H1 (cell line): ENCODE measurements at regions not wholly inside any gene's neighbourhood (a gene's known extent, or its start where the extent isn't known, plus 50 kb on each side); places are given as distances from the start of the nearest gene placed in this dataset.

Experiments
- CTCF ChIA-PET: fragments of 300-600 bp; sonication (Branson Sonifier 250); formaldehyde crosslinking; loops from one replicate; lab custom pipeline; 2021; ENCODE audit not compliant: partially characterized antibody; lab: Charles Lee
- POLR2A ChIA-PET: fragments of 300-600 bp; sonication (Branson Sonifier 250); formaldehyde crosslinking; loops from one replicate; lab custom pipeline; 2021; ENCODE audit warnings: inconsistent platforms; ENCODE audit not compliant: partially characterized antibody; lab: Charles Lee
- DNase-seq, 2 experiments: peaks; one replicate each; pipeline versions ENCODE4 v3.0.0 to v3.0.0-alpha.2; 2010 to 2022; ENCODE audit warnings: low spot score in 2 of 2, low read depth in 1 of 2, mixed read lengths in 1 of 2
- FAIRE-seq: peaks from 2 replicates; lab custom pipeline; 2011; peaks lifted over from hg19 to GRCh38; lab: Jason Lieb, UNC
- H2AFZ ChIP-seq: 2 replicates; pipeline ENCODE4 v1.8.1; 2012; ENCODE audit warnings: low read length, inconsistent platforms
- H2AK5ac ChIP-seq: 2 replicates; pipeline ENCODE4 v1.6.1; 2013; ENCODE audit warnings: low read depth, low read length
- H2BK120ac ChIP-seq: replicated peaks from 2 replicates; pipeline ENCODE3; 2013; ENCODE audit warnings: low read depth, low read length, inconsistent platforms
- H2BK12ac ChIP-seq: 2 replicates; pipeline ENCODE4 v1.6.1; 2013; ENCODE audit warnings: low read depth, low read length
- H2BK15ac ChIP-seq: 2 replicates; pipeline ENCODE4 v1.6.1; 2013; ENCODE audit warnings: low read length
- H2BK20ac ChIP-seq: 2 replicates; pipeline ENCODE4 v1.6.1; 2013; ENCODE audit warnings: low read length
- H2BK5ac ChIP-seq: 2 replicates; pipeline ENCODE4 v1.6.1; 2013; ENCODE audit warnings: low read depth, low read length
- H3K14ac ChIP-seq: 2 replicates; pipeline ENCODE4 v1.6.1; 2013; ENCODE audit warnings: inconsistent platforms; ENCODE audit not compliant: insufficient read length
- H3K18ac ChIP-seq: 2 replicates; pipeline ENCODE4 v1.6.1; 2013; ENCODE audit warnings: low read length; ENCODE audit errors: extremely low read depth
- H3K23ac ChIP-seq: 2 replicates; pipeline ENCODE4 v1.6.1; 2013; ENCODE audit warnings: inconsistent platforms; ENCODE audit not compliant: insufficient read length
- H3K23me2 ChIP-seq: 2 replicates; pipeline ENCODE4 v1.6.1; 2013; ENCODE audit warnings: low read depth, low read length
- H3K27ac ChIP-seq: 2 replicates; pipeline ENCODE4 v1.6.1; 2011; ENCODE audit warnings: low read depth, low read length, inconsistent platforms
- H3K27me3 ChIP-seq, 4 experiments: replicated peaks in 1 of 4; 1 replicate in 1 of 4; 2 replicates in 3 of 4; pipeline versions ENCODE4 v1.6.1 to v1.8.1; 2011 to 2013; ENCODE audit warnings: low read length in 3 of 4, mild to moderate bottlenecking in 3 of 4, inconsistent platforms in 2 of 4, mixed read lengths in 2 of 4, moderate library complexity in 1 of 4; ENCODE audit not compliant: control insufficient read depth in 3 of 4, insufficient read depth in 3 of 4; ENCODE audit errors: extremely low read depth in 1 of 4
- H3K36me3 ChIP-seq, 4 experiments: 2 replicates each; pipeline versions ENCODE4 v1.6.1 to v1.8.1; 2011 to 2013; ENCODE audit warnings: mild to moderate bottlenecking in 4 of 4, low read length in 3 of 4, moderate library complexity in 2 of 4, control low read depth in 1 of 4, inconsistent platforms in 1 of 4; ENCODE audit not compliant: insufficient read depth in 4 of 4, control insufficient read depth in 2 of 4
- H3K4ac ChIP-seq: replicated peaks from 2 replicates; pipeline ENCODE3; 2013; ENCODE audit warnings: low read length, low read depth, mixed read lengths, inconsistent platforms; ENCODE audit not compliant: insufficient read length
- H3K4me1 ChIP-seq, 4 experiments: replicated peaks in 1 of 4; 1 replicate in 1 of 4; 2 replicates in 3 of 4; pipeline versions ENCODE4 v1.6.1 to v1.8.1; 2011 to 2013; ENCODE audit warnings: low read length in 3 of 4, inconsistent platforms in 2 of 4, mixed read lengths in 1 of 4; ENCODE audit not compliant: insufficient read depth in 4 of 4, control insufficient read depth in 3 of 4
- H3K4me2 ChIP-seq, 2 experiments: 2 replicates each; pipeline versions ENCODE4 v1.6.1 to v1.8.1; 2011 to 2013; ENCODE audit warnings: low read depth in 2 of 2, low read length in 2 of 2, control low read depth in 1 of 2, inconsistent platforms in 1 of 2, mild to moderate bottlenecking in 1 of 2; ENCODE audit not compliant: insufficient read depth in 1 of 2
- H3K4me3 ChIP-seq, 4 experiments: fragments of 200-600, 300-600 bp in 1 of 4; sonication (generic), shearing (Covaris generic), sonication (Bioruptor Twin) in 1 of 4; 2 replicates each; pipeline versions ENCODE4 v1.5.1 to v1.8.1; 2011 to 2016; ENCODE audit warnings: low read length in 4 of 4, low read depth in 3 of 4, control low read depth in 2 of 4, inconsistent platforms in 2 of 4, mild to moderate bottlenecking in 2 of 4, mixed read lengths in 1 of 4, moderate library complexity in 1 of 4; ENCODE audit not compliant: insufficient read depth in 2 of 4; ENCODE audit errors: extremely low read depth in 1 of 4
- H3K56ac ChIP-seq: replicated peaks from 2 replicates; pipeline ENCODE3; 2013; ENCODE audit warnings: low read depth, mild to moderate bottlenecking, mixed read lengths, low read length, inconsistent platforms; ENCODE audit not compliant: insufficient read length
- H3K79me1 ChIP-seq: 2 replicates; pipeline ENCODE4 v1.6.1; 2013; ENCODE audit warnings: low read depth, low read length, control low read depth
- H3K79me2 ChIP-seq, 2 experiments: 2 replicates each; pipeline versions ENCODE4 v1.6.1 to v1.8.1; 2012 to 2013; ENCODE audit warnings: low read length in 2 of 2, mild to moderate bottlenecking in 2 of 2, inconsistent platforms in 1 of 2; ENCODE audit not compliant: insufficient read depth in 2 of 2, control insufficient read depth in 1 of 2
- H3K9ac ChIP-seq, 4 experiments: replicated peaks in 1 of 4; 1 replicate in 1 of 4; 2 replicates in 3 of 4; pipeline versions ENCODE4 v1.6.1 to v1.8.1; 2011 to 2013; ENCODE audit warnings: low read depth in 3 of 4, low read length in 3 of 4, control low read depth in 2 of 4, mild to moderate bottlenecking in 2 of 4, moderate library complexity in 2 of 4, inconsistent platforms in 1 of 4; ENCODE audit errors: extremely low read depth in 1 of 4
- H3K9me3 ChIP-seq, 2 experiments: 2 replicates each; pipeline versions ENCODE4 v1.6.1 to v1.8.1; 2012 to 2013; ENCODE audit warnings: mild to moderate bottlenecking in 2 of 2, moderate library complexity in 2 of 2, control low read depth in 1 of 2, inconsistent platforms in 1 of 2, low read depth in 1 of 2, low read length in 1 of 2, mixed read lengths in 1 of 2; ENCODE audit not compliant: insufficient read depth in 2 of 2
- H4K20me1 ChIP-seq, 2 experiments: replicated peaks in 1 of 2; 2 replicates each; pipeline versions ENCODE3 to v1.8.1; 2011 to 2013; ENCODE audit warnings: inconsistent platforms in 2 of 2, low read length in 2 of 2, mild to moderate bottlenecking in 1 of 2; ENCODE audit not compliant: insufficient read depth in 2 of 2, control insufficient read depth in 1 of 2
- H4K5ac ChIP-seq: 2 replicates; pipeline ENCODE4 v1.6.1; 2013; ENCODE audit warnings: low read length, low read depth, mixed read lengths, inconsistent platforms; ENCODE audit not compliant: insufficient read length
- H4K8ac ChIP-seq: 2 replicates; pipeline ENCODE4 v1.8.0; 2013; ENCODE audit warnings: mild to moderate bottlenecking, moderate library complexity, low read length, inconsistent platforms; ENCODE audit not compliant: insufficient read depth; ENCODE audit errors: extremely low read depth
- H4K91ac ChIP-seq: replicated peaks from 2 replicates; pipeline ENCODE3; 2013; ENCODE audit warnings: low read length, mixed read lengths, inconsistent platforms; ENCODE audit not compliant: insufficient read length
- CBX5 ChIP-seq: fragments of 300-800, 300-1000 bp; sonication (generic); IDR thresholded peaks from 2 replicates; pipeline ENCODE4 v1.7.1; 2016; ENCODE audit warnings: antibody characterized with exemption, low read length, low read depth
- CTBP2 ChIP-seq: IDR thresholded peaks from 2 replicates; pipeline ENCODE4 v1.7.0; 2011; ENCODE audit warnings: borderline replicate concordance, mild to moderate bottlenecking, moderate library complexity, mixed read lengths, low read length; ENCODE audit not compliant: insufficient read depth, insufficient read length
- EP300 ChIP-seq, 2 experiments: IDR thresholded peaks; 1 replicate in 1 of 2; 2 replicates in 1 of 2; pipeline ENCODE4 v1.6.1; 2011 to 2012; ENCODE audit warnings: low read depth in 2 of 2, low read length in 2 of 2, mild to moderate bottlenecking in 2 of 2, borderline replicate concordance in 1 of 2, inconsistent platforms in 1 of 2, moderate library complexity in 1 of 2
- FOSL1 ChIP-seq: IDR thresholded peaks from 2 replicates; pipeline ENCODE4 v1.6.1; 2011; ENCODE audit warnings: mild to moderate bottlenecking, low read depth, low read length, moderate library complexity; ENCODE audit not compliant: insufficient read depth
- JUN ChIP-seq: IDR thresholded peaks from 2 replicates; pipeline ENCODE4 v1.6.1; 2011; ENCODE audit warnings: low read depth, mild to moderate bottlenecking, improper control_type of control experiment, low read length
- KDM5A ChIP-seq: fragments of 200-600 bp; IDR thresholded peaks from 2 replicates; pipeline ENCODE4 v1.7.1; 2012; ENCODE audit warnings: mild to moderate bottlenecking, low read length, inconsistent platforms, mixed read lengths
- NANOG ChIP-seq: IDR thresholded peaks from 2 replicates; pipeline ENCODE4 v1.6.1; 2011; ENCODE audit warnings: low read length, low read depth, mild to moderate bottlenecking, inconsistent platforms; ENCODE audit not compliant: insufficient read depth, poor library complexity, severe bottlenecking
- RAD21 ChIP-seq, 2 experiments: IDR thresholded peaks in 1 of 2; conservative IDR thresholded peaks in 1 of 2; 2 replicates each; pipeline ENCODE4 v1.6.1; 2011; ENCODE audit warnings: low read depth in 2 of 2, low read length in 2 of 2, improper control_type of control experiment in 1 of 2, inconsistent platforms in 1 of 2, mild to moderate bottlenecking in 1 of 2, moderate library complexity in 1 of 2
- RFX5 ChIP-seq: IDR thresholded peaks from 2 replicates; pipeline ENCODE4 v1.6.1; 2011; ENCODE audit warnings: low read depth, low read length, improper control_type of control experiment, borderline replicate concordance
- RXRA ChIP-seq: IDR thresholded peaks from 2 replicates; pipeline ENCODE4 v1.6.1; 2011; ENCODE audit warnings: low read depth, mild to moderate bottlenecking, low read length, moderate library complexity; ENCODE audit not compliant: insufficient read depth
- TBP ChIP-seq: IDR thresholded peaks from 2 replicates; pipeline ENCODE4 v1.6.1; 2011; ENCODE audit warnings: low read depth, low read length, improper control_type of control experiment
- WGBS, 2 experiments: shearing (Covaris generic) in 1 of 2; methylation state at CpG; one replicate each; pipeline versions ENCODE4 v1.1.6 to v1.1.7; 2013 to 2015; ENCODE audit warnings: low lambda C conversion rate in 2 of 2, mixed read lengths in 2 of 2, inconsistent platforms in 1 of 2, low coverage in 1 of 2, missing lambda C conversion rate in 1 of 2; ENCODE audit not compliant: insufficient replicate concordance in 2 of 2, insufficient coverage in 1 of 2, insufficient read length in 1 of 2; ENCODE audit errors: extremely low coverage in 1 of 2, missing lambda C conversion rate in 1 of 2; 5-methylcytosine and 5-hydroxymethylcytosine counted together

DNA sequence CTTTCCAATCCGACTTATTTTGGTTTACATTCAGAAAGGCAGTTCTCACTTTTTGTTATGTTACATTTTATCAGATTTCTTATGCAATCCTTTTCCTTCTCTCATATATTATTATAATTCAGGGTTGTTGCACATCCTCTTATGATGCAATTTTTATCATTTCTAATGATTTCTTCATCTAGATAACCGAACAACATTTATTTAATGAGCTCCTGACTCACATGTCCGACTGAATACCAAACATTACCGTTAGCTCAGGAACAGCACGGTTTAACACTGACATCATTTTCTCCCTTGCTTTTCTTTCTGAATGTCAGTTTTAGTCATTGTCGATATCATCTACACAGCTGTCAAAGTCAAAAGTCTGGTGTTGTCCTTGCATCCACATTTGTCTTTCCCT lies 199.2 kb downstream of the BCHE start:
- no peak overlapping the region for H3K9ac ChIP-seq
- H4K5ac ChIP-seq, result no peak overlapping the region
- no peaks in the 10 kb centered on the region for H3K79me2 ChIP-seq
- no peak overlapping the region for H2AFZ ChIP-seq
- H3K36me3 ChIP-seq, result no peaks in the 10 kb centered on the region
- no peaks in the 10 kb centered on the region for H3K23me2 ChIP-seq
- ChIA-PET CTCF (interaction anchor here (0.6 kb wide), 2 partner anchors 28 to 177 kb away, joined by 3 read pairs; no protein-coding TSS in a partner anchor), POLR2A (no interaction called here)
- no peak overlapping the region for H2BK120ac ChIP-seq
- FAIRE-seq (no peak), DNase-seq (no peak)
- H3K27ac ChIP-seq, result no peak overlapping the region
- no peak overlapping the region for H3K4ac ChIP-seq
- peaks cover 0 to 1% (median 0%) of the 10 kb centered on the region in 4 experiments; a peak in 1 of 7 replicates for H3K27me3 ChIP-seq
- no peaks in the 10 kb centered on the region for H3K4me1 ChIP-seq
- no peak overlapping the region for H2BK15ac ChIP-seq
- no peak overlapping the region for H2BK12ac ChIP-seq
- 96% methylated on average over 6 of the region's 6 CpGs; no CpG with 5 or more reads in 1 of the 2 experiments for WGBS, 2 experiments
- H3K23ac ChIP-seq, result no peak overlapping the region
- no peak overlapping the region for H2BK20ac ChIP-seq
- no peak overlapping the region for H3K4me2 ChIP-seq
- no peak overlapping the region for H3K56ac ChIP-seq
- no peak overlapping the region for H2AK5ac ChIP-seq
- H3K14ac ChIP-seq, result no peak overlapping the region
- H2BK5ac ChIP-seq, result no peak overlapping the region
- no peaks in the 10 kb centered on the region for H3K79me1 ChIP-seq
- H3K18ac ChIP-seq, result no peak overlapping the region
- H4K20me1 ChIP-seq, result no peaks in the 10 kb centered on the region
- H4K91ac ChIP-seq, result no peak overlapping the region
- H4K8ac ChIP-seq, result no peak overlapping the region
- no peaks in the 10 kb centered on the region for H3K9me3 ChIP-seq
- no peak overlapping the region for H3K4me3 ChIP-seq
- no peak for TF ChIP-seq RXRA
- TF ChIP-seq RFX5, result no peak
- no peak for TF ChIP-seq RAD21 (IDR thresholded peaks at IDR 0.05 in 1 of 2, conservative IDR thresholded peaks at IDR 0.05 in 1 of 2; ENCODE audit: low read depth in 2 of 2, low read length in 2 of 2)
- no peak for TF ChIP-seq CTBP2
- TF ChIP-seq EP300 (IDR thresholded peaks at IDR 0.05; ENCODE audit: borderline replicate concordance in 1 of 2, low read depth in 2 of 2, low read length in 2 of 2), result no peak
- TF ChIP-seq TBP, result no peak
- no peak for TF ChIP-seq CBX5
- TF ChIP-seq KDM5A, result no peak
- TF ChIP-seq NANOG, result no peak
- TF ChIP-seq FOSL1, result no peak
- no peak for TF ChIP-seq JUN
